ENCODE measurements at regions not wholly inside any gene's neighbourhood (a gene's known extent, or its start where the extent isn't known, plus 50 kb on each side); places are given as distances from the start of the nearest gene placed in this dataset.

DNA sequence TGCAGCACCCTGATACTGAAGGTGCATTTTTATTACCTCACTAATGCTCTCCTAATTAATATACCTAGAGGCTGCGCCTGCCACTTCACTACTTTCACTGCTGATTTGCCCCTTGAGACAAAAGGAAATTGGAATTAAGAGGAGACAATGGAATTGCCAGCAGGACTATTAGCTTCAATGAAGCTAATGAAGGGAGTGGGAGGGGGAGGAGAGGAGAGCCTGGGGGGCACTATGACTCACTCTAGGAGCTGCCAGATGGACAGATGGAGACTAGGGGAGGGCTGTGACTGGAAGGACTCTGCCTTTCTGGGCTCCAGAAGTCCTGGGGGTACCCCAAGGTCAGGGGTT lies 102.8 kb upstream of the DRD2 start:
- no peak overlapping the region for H3K27ac ChIP-seq
- H3K4me1 ChIP-seq = peaks cover 0 to 27% (median 4%) of the 10 kb centered on the region in 3 donors
- DNase-seq = no peak
- 38% methylated on average over 1 of the region's 1 CpG; no CpG with 5 or more reads in 1 of the 2 donors for WGBS, 2 donors
- no peaks in the 10 kb centered on the region for H3K9me3 ChIP-seq
- no peak overlapping the region for H3K4me3 ChIP-seq
- H3K36me3 ChIP-seq = no peaks in the 10 kb centered on the region
- H3K27me3 ChIP-seq = no peaks in the 10 kb centered on the region
- intact Hi-C loops (cut with DNase I) = no loop called here
- TF ChIP-seq POLR2A (IDR thresholded peaks at IDR 0.05) (no peak), CTCF (IDR thresholded peaks at IDR 0.05) (no peak)

DNA sequence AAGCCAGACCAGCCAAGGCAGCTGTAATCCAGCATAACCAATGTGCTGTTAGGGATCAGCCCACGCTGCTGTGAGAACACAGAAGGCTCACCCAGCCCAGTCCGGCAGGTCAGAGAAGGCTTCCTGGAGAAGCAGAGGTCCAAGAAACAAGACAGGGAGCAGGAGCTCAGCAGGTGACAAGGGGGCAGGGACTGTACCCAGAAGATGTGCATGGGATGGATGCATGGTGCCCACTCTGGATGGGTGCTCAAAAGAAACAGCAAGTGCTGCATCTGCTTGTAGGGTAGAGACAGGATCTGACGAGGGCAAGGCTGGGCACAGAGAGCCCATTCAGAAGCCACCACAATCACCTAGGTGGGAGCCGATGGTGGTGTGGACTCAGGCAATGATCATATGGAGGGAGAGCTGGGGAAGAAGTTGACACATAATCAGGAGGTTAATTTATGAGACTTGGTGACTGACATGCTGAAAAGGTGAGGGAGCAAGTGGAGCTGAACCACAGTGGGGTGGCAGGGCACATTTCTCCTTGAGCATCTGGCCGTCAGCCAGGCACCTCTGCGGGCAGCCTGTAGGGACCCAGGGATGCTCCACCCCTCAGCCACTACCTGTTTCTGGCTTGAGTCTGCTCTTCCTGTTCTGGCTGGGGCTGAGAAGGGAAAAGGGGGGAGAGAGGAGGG lies 102.3 kb upstream of the DRD2 start:
- TF ChIP-seq CTCF (IDR thresholded peaks at IDR 0.05) (no peak), POLR2A (IDR thresholded peaks at IDR 0.05) (no peak)
- Histone ChIP-seq H3K27ac (no peak overlapping the region), H3K9me3 (no peaks in the 10 kb centered on the region), H3K4me1 (peaks cover 0 to 27% (median 4%) of the 10 kb centered on the region in 3 donors), H3K36me3 (no peaks in the 10 kb centered on the region), H3K27me3 (no peaks in the 10 kb centered on the region), H3K4me3 (no peak overlapping the region)
- intact Hi-C loops (cut with DNase I) = no loop called here
- no peak for DNase-seq
- WGBS, 2 donors = 40 to 47% methylated on average over 2 to 5 of the region's 6 CpGs

GRCh38 chr11:113574586-113574985 lies 99.4 kb upstream of the DRD2 start:
- Histone ChIP-seq H3K4me1 (peaks cover 0 to 18% (median 4%) of the 10 kb centered on the region in 3 donors), H3K9me3 (no peaks in the 10 kb centered on the region), H3K36me3 (no peaks in the 10 kb centered on the region), H3K4me3 (no peak overlapping the region), H3K27me3 (no peaks in the 10 kb centered on the region), H3K27ac (no peak overlapping the region)
- WGBS, 2 donors = 71 to 76% methylated on average over 2 of the region's 2 CpGs
- DNase-seq = no peak
- intact Hi-C loops (cut with DNase I) = no loop called here
- TF ChIP-seq POLR2A (IDR thresholded peaks at IDR 0.05) (no peak), CTCF (IDR thresholded peaks at IDR 0.05) (no peak)

DNA sequence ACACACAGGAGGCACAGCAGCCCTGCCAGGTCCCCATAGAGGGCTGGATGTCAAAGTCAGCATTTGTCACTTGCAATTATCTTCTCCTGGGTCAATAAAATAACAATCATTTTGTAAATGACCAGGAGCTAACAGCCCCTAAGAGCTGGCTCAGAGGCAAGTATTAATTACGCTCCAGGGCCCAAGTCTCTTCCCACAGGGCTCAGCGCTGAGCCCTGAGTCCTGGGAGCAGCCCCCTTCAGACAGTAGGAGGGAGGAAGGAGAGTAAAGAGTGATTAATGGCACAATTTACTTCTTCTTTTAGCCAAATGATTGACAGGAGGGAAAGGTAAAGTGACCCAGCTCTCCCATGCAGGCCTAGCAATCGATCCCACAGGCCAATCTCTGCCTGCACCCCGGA lies 99.0 kb upstream of the DRD2 start:
- WGBS, 2 donors = 83 to 95% methylated on average over 4 of the region's 4 CpGs
- Histone ChIP-seq H3K4me3 (no peak overlapping the region), H3K9me3 (no peaks in the 10 kb centered on the region), H3K27ac (no peak overlapping the region), H3K4me1 (peaks cover 0 to 17% (median 4%) of the 10 kb centered on the region in 3 donors), H3K27me3 (no peaks in the 10 kb centered on the region), H3K36me3 (no peaks in the 10 kb centered on the region)
- intact Hi-C loops (cut with DNase I) = no loop called here
- no peak for DNase-seq
- TF ChIP-seq POLR2A (IDR thresholded peaks at IDR 0.05) (no peak), CTCF (IDR thresholded peaks at IDR 0.05) (no peak)

DNA sequence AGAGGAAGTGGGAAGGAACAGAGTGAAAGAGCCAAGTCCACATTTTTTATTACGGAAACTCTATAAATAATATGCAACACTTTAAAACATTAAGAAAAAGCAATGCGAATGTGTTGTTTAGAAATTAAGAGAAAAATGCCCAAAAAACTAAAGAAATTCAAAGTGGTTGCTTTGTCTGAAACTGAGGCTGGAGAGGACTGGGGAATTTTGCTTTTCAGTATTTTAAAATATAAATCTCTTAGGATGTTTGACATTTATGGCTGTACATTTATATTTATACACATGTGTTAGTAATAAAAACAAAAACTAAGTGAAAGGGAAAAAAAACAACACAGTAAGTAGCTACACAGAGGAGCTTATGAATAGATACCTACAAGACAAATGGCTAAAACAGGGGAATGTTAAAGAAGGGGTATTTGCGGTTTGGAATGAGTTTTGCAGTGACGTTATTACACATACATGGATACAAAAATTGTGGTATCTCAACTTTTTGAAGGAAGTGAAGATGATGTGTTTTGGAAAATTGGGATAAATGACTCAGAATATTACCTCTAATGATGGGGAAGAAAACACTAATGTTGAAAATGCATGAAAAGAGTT lies 97.0 kb upstream of the DRD2 start:
- no peaks in the 10 kb centered on the region for H3K36me3 ChIP-seq
- WGBS, 2 donors = 73 to 87% methylated on average over 4 of the region's 4 CpGs
- H3K4me3 ChIP-seq = no peak overlapping the region
- no peaks in the 10 kb centered on the region for H3K9me3 ChIP-seq
- no peak for DNase-seq
- no peak overlapping the region for H3K27ac ChIP-seq
- H3K27me3 ChIP-seq = peaks cover 0 to 15% (median 0%) of the 10 kb centered on the region in 4 donors
- TF ChIP-seq POLR2A (IDR thresholded peaks at IDR 0.05) (no peak), CTCF (IDR thresholded peaks at IDR 0.05) (no peak)
- intact Hi-C loops (cut with DNase I) = no loop called here
- H3K4me1 ChIP-seq = no peaks in the 10 kb centered on the region
